HepG2 (cell line): ENCODE measurements at regions not wholly inside any gene's neighbourhood (a gene's known extent, or its start where the extent isn't known, plus 50 kb on each side); places are given as distances from the start of the nearest gene placed in this dataset.

Source experiments
- RBFOX2 ChIP-seq: fragments of 200-400 bp; formaldehyde crosslinking; IDR thresholded peaks from 2 replicates; pipeline ENCODE4 v1.6.1; 2017; ENCODE audit warnings: low read depth, mild to moderate bottlenecking, low read length
- RFX5 ChIP-seq: IDR thresholded peaks from 2 replicates; pipeline ENCODE4 v1.6.1; 2011; ENCODE audit warnings: low read depth, low read length, improper control_type of control experiment
- ZNF605 ChIP-seq: sonication (generic); formaldehyde crosslinking; IDR thresholded peaks from 2 replicates; pipeline ENCODE4 v1.8.0; 2022; ENCODE audit warnings: mild to moderate bottlenecking, missing genetic modification reagents
- TF ChIP-seq, protein P1 (sequence below): sonication (generic); formaldehyde crosslinking; IDR thresholded peaks from 2 replicates; pipeline ENCODE4 v1.5.0; 2020; ENCODE audit warnings: mild to moderate bottlenecking, missing genetic modification reagents, moderate library complexity
- TF ChIP-seq, protein P2 (sequence below): sonication (generic); formaldehyde crosslinking; IDR thresholded peaks from 2 replicates; pipeline ENCODE4 v1.4.0; 2020; ENCODE audit warnings: missing genetic modification reagents

DNA sequence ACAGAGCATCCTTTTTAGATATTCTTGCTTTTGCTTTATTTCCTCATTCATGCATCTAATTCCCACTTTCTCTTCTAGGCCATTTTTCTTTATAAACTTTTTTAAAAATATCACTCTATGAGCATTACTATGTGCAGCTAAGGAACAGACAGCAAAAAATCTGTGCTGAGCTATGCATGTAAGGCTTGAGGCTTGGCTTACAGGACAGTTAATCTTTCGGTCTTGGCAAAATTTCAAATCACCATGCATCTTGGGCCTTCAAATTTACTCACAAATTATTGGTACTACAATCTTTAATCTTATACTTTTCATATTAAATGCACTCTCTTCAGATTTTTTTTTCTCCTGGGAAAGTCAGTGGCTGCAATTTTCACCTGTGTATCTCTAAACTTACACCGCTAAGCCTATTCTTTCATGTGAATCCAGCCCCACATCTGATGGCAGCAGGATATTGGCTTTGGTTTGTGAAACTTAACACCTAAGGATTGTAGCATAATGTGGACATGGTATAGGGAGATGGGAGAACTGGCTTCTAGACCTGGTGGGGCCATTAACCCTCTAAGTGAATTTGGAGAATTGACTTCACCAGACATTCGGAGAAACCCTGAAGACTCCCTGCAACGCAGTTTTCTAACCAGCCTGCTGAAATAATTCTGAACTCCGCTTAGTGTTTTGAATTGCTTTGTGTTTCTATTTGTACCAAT lies 278.3 kb downstream of the SPRY1 start:
- TF ChIP-seq, protein P1, sequence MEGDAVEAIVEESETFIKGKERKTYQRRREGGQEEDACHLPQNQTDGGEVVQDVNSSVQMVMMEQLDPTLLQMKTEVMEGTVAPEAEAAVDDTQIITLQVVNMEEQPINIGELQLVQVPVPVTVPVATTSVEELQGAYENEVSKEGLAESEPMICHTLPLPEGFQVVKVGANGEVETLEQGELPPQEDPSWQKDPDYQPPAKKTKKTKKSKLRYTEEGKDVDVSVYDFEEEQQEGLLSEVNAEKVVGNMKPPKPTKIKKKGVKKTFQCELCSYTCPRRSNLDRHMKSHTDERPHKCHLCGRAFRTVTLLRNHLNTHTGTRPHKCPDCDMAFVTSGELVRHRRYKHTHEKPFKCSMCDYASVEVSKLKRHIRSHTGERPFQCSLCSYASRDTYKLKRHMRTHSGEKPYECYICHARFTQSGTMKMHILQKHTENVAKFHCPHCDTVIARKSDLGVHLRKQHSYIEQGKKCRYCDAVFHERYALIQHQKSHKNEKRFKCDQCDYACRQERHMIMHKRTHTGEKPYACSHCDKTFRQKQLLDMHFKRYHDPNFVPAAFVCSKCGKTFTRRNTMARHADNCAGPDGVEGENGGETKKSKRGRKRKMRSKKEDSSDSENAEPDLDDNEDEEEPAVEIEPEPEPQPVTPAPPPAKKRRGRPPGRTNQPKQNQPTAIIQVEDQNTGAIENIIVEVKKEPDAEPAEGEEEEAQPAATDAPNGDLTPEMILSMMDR (CRISPR knock-in tag), result no peak
- TF ChIP-seq RBFOX2, result no peak
- TF ChIP-seq RFX5, result no peak
- TF ChIP-seq ZNF605 (CRISPR knock-in tag), result no peak
- TF ChIP-seq, protein P2, sequence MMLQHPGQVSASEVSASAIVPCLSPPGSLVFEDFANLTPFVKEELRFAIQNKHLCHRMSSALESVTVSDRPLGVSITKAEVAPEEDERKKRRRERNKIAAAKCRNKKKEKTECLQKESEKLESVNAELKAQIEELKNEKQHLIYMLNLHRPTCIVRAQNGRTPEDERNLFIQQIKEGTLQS (CRISPR knock-in tag), result no peak
